Vagina (tissue), 2 donors: ENCODE measurements at regions not wholly inside any gene's neighbourhood (a gene's known extent, or its start where the extent isn't known, plus 50 kb on each side); places are given as distances from the start of the nearest gene placed in this dataset.

ENCODE experiments used
- CTCF ChIP-seq, 3 experiments: fragments of 450-650 bp in 2 of 3; fragments of 200-600 bp in 1 of 3; sonication (generic) in 1 of 3; IDR thresholded peaks; one replicate each; pipeline ENCODE4 v1.5.1; 2017 to 2019; ENCODE audit warnings: antibody characterized with exemption in 3 of 3, mild to moderate bottlenecking in 2 of 3, moderate library complexity in 2 of 3
- POLR2AphosphoS5 ChIP-seq, 2 donors: sonication (generic); formaldehyde crosslinking; IDR thresholded peaks; one replicate each; pipeline ENCODE4 v1.9.0; 2017; ENCODE audit warnings: antibody characterized with exemption in 2 of 2, mild to moderate bottlenecking in 2 of 2, low read depth in 1 of 2; ENCODE audit not compliant: insufficient read depth in 1 of 2

- TF ChIP-seq POLR2AphosphoS5 (IDR thresholded peaks at IDR 0.05; ENCODE audit: insufficient read depth in 1 of 2, low read depth in 1 of 2) (no peak), CTCF (IDR thresholded peaks at IDR 0.05) (no peak)
Observed at GRCh38 chr10:78395162-78395561, 361.5 kb downstream of the RPS24 start.
